Thoracic aorta (tissue), 2 donors: ENCODE measurements at regions not wholly inside any gene's neighbourhood (a gene's known extent, or its start where the extent isn't known, plus 50 kb on each side); places are given as distances from the start of the nearest gene placed in this dataset.

Experiments used
- ATAC-seq: fragments of 150-250 bp; one replicate; pipeline ENCODE4 v1.8.0; 2017; ENCODE audit warnings: low read depth; ENCODE audit not compliant: insufficient number of reproducible peaks, low FRiP score
- DNase-seq: peaks from one replicate; pipeline ENCODE4 v3.0.0-alpha.2; 2020; ENCODE audit warnings: low spot score
- H3K27ac ChIP-seq, 2 donors: fragments of 200-600 bp; sonication (generic); 1 replicate in 1 of 2; 2 replicates in 1 of 2; pipeline ENCODE4 v1.5.1; 2016; ENCODE audit warnings: mild to moderate bottlenecking in 2 of 2, moderate library complexity in 2 of 2
- H3K27me3 ChIP-seq: fragments of 200-600 bp; sonication (generic); replicated peaks from 2 replicates; pipeline ENCODE4 v1.6.0; 2016; ENCODE audit warnings: mild to moderate bottlenecking; ENCODE audit not compliant: insufficient read depth
- H3K36me3 ChIP-seq: fragments of 200-600 bp; sonication (generic); one replicate; pipeline ENCODE4 v1.5.1; 2016
- H3K4me1 ChIP-seq, 2 donors: fragments of 200-600 bp; sonication (generic); 1 replicate in 1 of 2; 2 replicates in 1 of 2; pipeline versions ENCODE4 v1.5.1 to v1.6.0; 2016; ENCODE audit warnings: low read depth in 2 of 2, mild to moderate bottlenecking in 1 of 2; ENCODE audit not compliant: control insufficient read depth in 1 of 2
- H3K4me3 ChIP-seq: fragments of 200-600 bp; sonication (generic); 2 replicates; pipeline ENCODE4 v1.5.1; 2016; ENCODE audit warnings: mild to moderate bottlenecking
- H3K9me3 ChIP-seq: fragments of 200-600 bp; sonication (generic); 2 replicates; pipeline ENCODE4 v1.5.1; 2016
- TF ChIP-seq, protein P1 (sequence below): fragments of 200-600 bp; sonication (generic); IDR thresholded peaks from one replicate; pipeline ENCODE4 v1.5.1; 2019; ENCODE audit warnings: antibody characterized with exemption

DNA sequence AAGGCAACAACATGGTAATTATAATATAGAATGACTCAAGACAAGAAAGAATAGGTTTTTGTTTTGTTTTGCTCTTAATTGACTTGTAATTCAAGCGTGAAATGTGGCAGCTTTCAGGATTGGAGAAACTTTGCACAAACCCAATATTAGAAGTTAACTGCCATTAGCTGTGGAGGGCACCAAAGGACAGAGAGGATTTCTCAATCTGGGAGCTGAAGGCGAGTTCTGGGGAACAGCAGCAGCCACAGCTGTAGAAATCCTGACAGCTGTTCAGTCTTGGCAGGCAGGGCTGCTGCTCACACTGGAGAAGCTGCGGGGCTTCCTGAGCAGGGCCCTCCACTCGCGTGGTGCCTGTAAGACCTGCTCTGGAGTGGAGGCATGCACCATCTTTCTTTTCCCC is 182.2 kb upstream of the IL12A start:
- no peaks in the 10 kb centered on the region for H3K27me3 ChIP-seq
- H3K36me3 ChIP-seq, result no peaks in the 10 kb centered on the region
- no peak overlapping the region for H3K4me3 ChIP-seq
- no peaks in the 10 kb centered on the region for H3K9me3 ChIP-seq
- DNase-seq (no peak), ATAC-seq (no peak)
- peaks cover 12 to 69% of the 10 kb centered on the region in 2 donors for H3K4me1 ChIP-seq
- no peak overlapping the region for H3K27ac ChIP-seq
- TF ChIP-seq, protein P1, sequence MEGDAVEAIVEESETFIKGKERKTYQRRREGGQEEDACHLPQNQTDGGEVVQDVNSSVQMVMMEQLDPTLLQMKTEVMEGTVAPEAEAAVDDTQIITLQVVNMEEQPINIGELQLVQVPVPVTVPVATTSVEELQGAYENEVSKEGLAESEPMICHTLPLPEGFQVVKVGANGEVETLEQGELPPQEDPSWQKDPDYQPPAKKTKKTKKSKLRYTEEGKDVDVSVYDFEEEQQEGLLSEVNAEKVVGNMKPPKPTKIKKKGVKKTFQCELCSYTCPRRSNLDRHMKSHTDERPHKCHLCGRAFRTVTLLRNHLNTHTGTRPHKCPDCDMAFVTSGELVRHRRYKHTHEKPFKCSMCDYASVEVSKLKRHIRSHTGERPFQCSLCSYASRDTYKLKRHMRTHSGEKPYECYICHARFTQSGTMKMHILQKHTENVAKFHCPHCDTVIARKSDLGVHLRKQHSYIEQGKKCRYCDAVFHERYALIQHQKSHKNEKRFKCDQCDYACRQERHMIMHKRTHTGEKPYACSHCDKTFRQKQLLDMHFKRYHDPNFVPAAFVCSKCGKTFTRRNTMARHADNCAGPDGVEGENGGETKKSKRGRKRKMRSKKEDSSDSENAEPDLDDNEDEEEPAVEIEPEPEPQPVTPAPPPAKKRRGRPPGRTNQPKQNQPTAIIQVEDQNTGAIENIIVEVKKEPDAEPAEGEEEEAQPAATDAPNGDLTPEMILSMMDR, result no peak

DNA sequence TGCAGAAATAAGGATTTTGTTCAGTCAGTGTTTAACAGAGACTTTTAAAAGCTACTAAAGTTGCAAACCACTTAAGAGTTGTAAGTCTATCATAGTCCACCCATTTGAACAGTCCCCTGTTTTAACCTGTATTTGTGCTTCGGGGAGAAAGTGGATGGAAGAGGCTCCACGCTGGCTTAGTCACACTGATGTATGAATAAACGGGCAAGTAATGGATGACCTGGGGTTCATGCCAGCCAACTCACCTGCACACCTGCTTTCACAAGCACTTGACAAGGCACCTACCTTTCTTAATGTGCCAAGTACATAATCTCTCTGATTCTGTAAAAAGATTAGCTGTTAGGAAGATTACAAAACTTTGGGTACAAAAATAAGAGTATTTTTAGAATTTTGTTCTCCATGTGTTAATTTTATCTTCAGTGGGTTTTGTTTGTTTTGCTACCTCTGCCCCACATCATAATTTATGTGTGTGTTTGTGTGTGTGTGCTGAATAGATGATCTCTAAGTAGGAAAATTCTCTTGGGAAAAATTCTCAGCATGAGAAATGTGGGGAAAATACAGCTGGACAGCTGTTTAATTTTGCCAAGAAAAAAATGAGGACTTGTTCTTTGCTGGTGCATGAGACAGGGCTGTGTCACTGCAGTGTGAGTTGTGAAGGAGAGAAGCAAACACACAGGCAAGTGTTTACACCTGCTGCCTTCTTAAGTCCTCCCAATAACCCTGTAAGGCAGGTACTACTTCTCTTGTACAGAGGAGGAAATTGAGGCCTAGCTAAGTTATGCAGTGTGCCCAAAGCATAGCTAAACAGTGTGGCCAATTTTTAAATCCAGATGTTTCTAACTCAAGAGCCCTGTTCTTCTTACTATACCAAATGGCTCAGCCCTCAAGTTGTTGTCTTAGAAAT is 181.2 kb upstream of the IL12A start:
- Histone ChIP-seq H3K27me3 (no peaks in the 10 kb centered on the region), H3K36me3 (no peaks in the 10 kb centered on the region), H3K9me3 (no peaks in the 10 kb centered on the region), H3K4me3 (no peak overlapping the region), H3K27ac (peak overlapping the region in 1 of 2 donors; percentile 11), H3K4me1 (peaks cover 9 to 63% of the 10 kb centered on the region in 2 donors)
- DNase-seq, result no peak
- ATAC-seq, result no peak
- TF ChIP-seq, protein P1, result no peak

DNA sequence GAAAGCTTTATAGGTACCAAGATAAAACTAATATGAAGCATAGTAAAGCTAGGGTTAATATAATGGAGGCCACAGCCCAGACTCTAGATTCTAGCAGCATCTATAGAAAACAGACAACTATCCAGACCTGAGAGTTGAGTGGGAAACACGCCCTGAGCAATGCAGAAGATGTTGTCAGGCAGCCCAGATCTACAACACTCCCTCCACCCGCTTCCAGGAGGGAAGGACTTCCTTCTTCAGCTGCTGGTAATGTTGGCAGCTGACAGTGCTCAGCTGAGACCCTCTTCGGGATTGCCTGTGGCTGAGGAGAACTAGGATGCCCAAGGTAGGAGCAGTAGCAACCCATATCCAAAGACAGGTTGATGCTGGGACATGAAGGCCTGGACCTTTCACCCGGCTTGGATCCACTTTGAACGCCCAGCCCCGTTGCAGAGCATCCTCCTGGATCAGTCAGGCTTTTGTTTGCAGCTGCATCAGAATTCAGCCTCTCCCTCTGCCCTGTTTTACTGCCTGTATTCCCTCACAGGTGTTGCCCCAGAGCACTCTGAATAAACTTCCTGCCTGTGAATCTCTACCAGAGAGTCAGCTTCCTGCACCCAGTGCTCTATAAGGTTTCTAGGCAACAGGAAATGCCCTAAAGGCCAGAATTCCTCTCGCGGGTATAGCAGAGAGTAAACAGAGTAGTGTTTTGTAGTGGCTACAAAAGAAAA is 174.7 kb upstream of the IL12A start:
- H3K9me3 ChIP-seq, result no peaks in the 10 kb centered on the region
- no peaks in the 10 kb centered on the region for H3K27me3 ChIP-seq
- no peak overlapping the region for H3K27ac ChIP-seq
- peaks cover 7 to 23% of the 10 kb centered on the region in 2 donors for H3K4me1 ChIP-seq
- DNase-seq, result no peak
- ATAC-seq, result no peak
- H3K4me3 ChIP-seq, result no peak overlapping the region
- TF ChIP-seq, protein P1, result no peak
- no peaks in the 10 kb centered on the region for H3K36me3 ChIP-seq

DNA sequence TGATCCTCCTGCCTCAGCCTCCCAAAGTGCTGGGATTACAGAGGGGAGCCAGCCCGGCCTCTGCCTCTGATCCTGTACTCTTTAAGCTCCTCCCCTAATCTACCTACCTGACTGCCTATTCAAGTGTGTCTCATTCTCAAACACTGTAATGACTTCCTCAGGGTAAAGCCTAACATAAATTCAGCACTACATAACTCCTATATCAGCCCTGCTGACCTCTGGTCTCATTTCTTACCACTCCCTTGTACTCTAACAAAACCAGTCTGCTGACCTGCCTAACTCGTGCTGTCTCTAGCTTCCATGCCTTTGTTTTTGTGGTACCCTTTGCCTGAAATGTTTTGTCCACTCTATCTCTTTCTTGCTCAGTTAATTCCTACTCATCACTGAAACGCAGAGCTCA is 172.1 kb upstream of the IL12A start:
- ATAC-seq (no peak), DNase-seq (no peak)
- Histone ChIP-seq H3K9me3 (no peaks in the 10 kb centered on the region), H3K27me3 (no peaks in the 10 kb centered on the region), H3K4me3 (no peak overlapping the region), H3K36me3 (no peaks in the 10 kb centered on the region), H3K4me1 (peaks cover 10 to 33% of the 10 kb centered on the region in 2 donors), H3K27ac (no peak overlapping the region)
- TF ChIP-seq, protein P1, result no peak

DNA sequence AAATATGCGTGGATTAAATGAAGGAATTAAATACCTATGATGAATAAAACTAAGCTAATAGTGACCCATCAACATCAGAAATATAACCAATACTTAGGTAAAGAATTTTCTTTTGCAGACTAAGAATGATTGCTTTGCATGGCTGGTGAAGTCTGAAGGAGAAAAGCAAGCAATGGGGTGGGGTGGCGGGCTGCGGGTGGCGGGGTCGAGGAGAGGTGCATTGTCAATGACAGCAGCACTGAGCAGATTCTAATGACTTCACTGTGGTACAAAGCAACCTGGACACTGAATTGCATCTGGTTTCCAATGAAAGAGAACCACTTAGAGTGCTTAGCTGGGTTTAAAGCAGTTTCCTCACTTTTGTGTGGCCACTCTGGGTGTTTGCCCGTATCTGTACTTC is 171.5 kb upstream of the IL12A start:
- H3K36me3 ChIP-seq, result no peaks in the 10 kb centered on the region
- H3K9me3 ChIP-seq, result no peaks in the 10 kb centered on the region
- no peak for ATAC-seq
- H3K4me1 ChIP-seq, result peaks cover 10 to 33% of the 10 kb centered on the region in 2 donors
- H3K27me3 ChIP-seq, result no peaks in the 10 kb centered on the region
- H3K27ac ChIP-seq, result no peak overlapping the region
- H3K4me3 ChIP-seq, result no peak overlapping the region
- DNase-seq, result no peak
- TF ChIP-seq, protein P1, result no peak
